ENCODE measurements at regions not wholly inside any gene's neighbourhood (a gene's known extent, or its start where the extent isn't known, plus 50 kb on each side); places are given as distances from the start of the nearest gene placed in this dataset.

GRCh38 chr6:80942911-80943310, 809.6 kb downstream of the TENT5A start:
- no peak for TF ChIP-seq POLR2AphosphoS5 (IDR thresholded peaks at IDR 0.05; ENCODE audit: low read depth)
- no peak for TF ChIP-seq CTCF (IDR thresholded peaks at IDR 0.05; ENCODE audit: insufficient read depth, low read length)
- TF ChIP-seq REST (IDR thresholded peaks at IDR 0.05; ENCODE audit: insufficient replicate concordance, low read depth): no peak
- no peak for TF ChIP-seq SPI1 (IDR thresholded peaks at IDR 0.05; ENCODE audit: borderline replicate concordance, low read depth)
- no peak for TF ChIP-seq GABPA (IDR thresholded peaks at IDR 0.05; ENCODE audit: low read depth)
- H3K4me3 ChIP-seq (replicated peaks; ENCODE audit: insufficient read depth, low read length): no peak overlapping the region
- DNase-seq (ENCODE audit: low read depth in 1 of 2, low spot score in 1 of 2): no peak
- no peak overlapping the region for H3K27ac ChIP-seq (replicated peaks)
- no peaks in the 10 kb centered on the region for H3K27me3 ChIP-seq (ENCODE audit: insufficient read depth, poor library complexity, severe bottlenecking)

GRCh38 chr6:80940976-80941375, 811.5 kb downstream of the TENT5A start:
- TF ChIP-seq POLR2AphosphoS5 (IDR thresholded peaks at IDR 0.05; ENCODE audit: low read depth): no peak
- no peak for TF ChIP-seq SPI1 (IDR thresholded peaks at IDR 0.05; ENCODE audit: borderline replicate concordance, low read depth)
- TF ChIP-seq GABPA (IDR thresholded peaks at IDR 0.05; ENCODE audit: low read depth): no peak
- TF ChIP-seq REST (IDR thresholded peaks at IDR 0.05; ENCODE audit: insufficient replicate concordance, low read depth): no peak
- no peak for TF ChIP-seq CTCF (IDR thresholded peaks at IDR 0.05; ENCODE audit: insufficient read depth, low read length)
- Histone ChIP-seq H3K27me3 (ENCODE audit: insufficient read depth, poor library complexity, severe bottlenecking) (no peaks in the 10 kb centered on the region), H3K27ac (replicated peaks) (no peak overlapping the region), H3K4me3 (replicated peaks; ENCODE audit: insufficient read depth, low read length) (no peak overlapping the region)
- no peak for DNase-seq (ENCODE audit: low read depth in 1 of 2, low spot score in 1 of 2)

- H3K4me3 ChIP-seq (replicated peaks; ENCODE audit: insufficient read depth, low read length): no peak overlapping the region
- no peak overlapping the region for H3K27ac ChIP-seq (replicated peaks)
- H3K27me3 ChIP-seq (ENCODE audit: insufficient read depth, poor library complexity, severe bottlenecking): no peaks in the 10 kb centered on the region
- TF ChIP-seq POLR2AphosphoS5 (IDR thresholded peaks at IDR 0.05; ENCODE audit: low read depth): no peak
- DNase-seq (ENCODE audit: low read depth in 1 of 2, low spot score in 1 of 2): no peak
Measured at GRCh38 chr6:80940571-80940970, 811.9 kb downstream of the TENT5A start.

- TF ChIP-seq POLR2AphosphoS5 (IDR thresholded peaks at IDR 0.05; ENCODE audit: low read depth) (no peak), SPI1 (IDR thresholded peaks at IDR 0.05; ENCODE audit: borderline replicate concordance, low read depth) (no peak), CTCF (IDR thresholded peaks at IDR 0.05; ENCODE audit: insufficient read depth, low read length) (no peak), REST (IDR thresholded peaks at IDR 0.05; ENCODE audit: insufficient replicate concordance, low read depth) (no peak), GABPA (IDR thresholded peaks at IDR 0.05; ENCODE audit: low read depth) (no peak)
- Histone ChIP-seq H3K27ac (replicated peaks) (no peak overlapping the region), H3K27me3 (ENCODE audit: insufficient read depth, poor library complexity, severe bottlenecking) (no peaks in the 10 kb centered on the region), H3K4me3 (replicated peaks; ENCODE audit: insufficient read depth, low read length) (no peak overlapping the region)
- no peak for DNase-seq (ENCODE audit: low read depth in 1 of 2, low spot score in 1 of 2)
Measured at GRCh38 chr6:80939898-80940297, 812.6 kb downstream of the TENT5A start.

Data from HL-60 (cell line).